Stimulated activated naive CD4-positive, alpha-beta T cell (primary cell): ENCODE measurements at regions not wholly inside any gene's neighbourhood (a gene's known extent, or its start where the extent isn't known, plus 50 kb on each side); places are given as distances from the start of the nearest gene placed in this dataset.

ENCODE experiments used
- DNase-seq, 6 experiments: peaks; one replicate each; lab custom pipeline; 2025; lab: John Stamatoyannopoulos, UW

- DNase-seq: no peak
Observed at GRCh38 chr20:50258790-50259483, 68.3 kb downstream of the CEBPB start.

- no peak for DNase-seq
Observed at GRCh38 chr20:50259705-50260478, 69.3 kb downstream of the CEBPB start.

- DNase-seq: no peak
Observed at GRCh38 chr20:50260479-50261221, 70.0 kb downstream of the CEBPB start.

GRCh38 chr20:50261471-50262212, 71.0 kb downstream of the CEBPB start:
- no peak for DNase-seq

GRCh38 chr20:50263831-50264230, 73.2 kb downstream of the CEBPB start:
- no peak for DNase-seq

GRCh38 chr20:50264534-50265145, 74.0 kb downstream of the CEBPB start:
- no peak for DNase-seq

- DNase-seq: no peak
Observed at GRCh38 chr20:50265245-50265946, 74.8 kb downstream of the CEBPB start.

- no peak for DNase-seq
Observed at GRCh38 chr20:50266293-50267040, 75.8 kb downstream of the CEBPB start.

- DNase-seq: no peak
Observed at GRCh38 chr20:50267041-50267865, 76.6 kb downstream of the CEBPB start.

- DNase-seq: no peak
Observed at GRCh38 chr20:50267866-50268219, 77.2 kb downstream of the CEBPB start.

GRCh38 chr20:50269091-50270033, 78.7 kb downstream of the CEBPB start:
- DNase-seq: no peak

- DNase-seq: no peak
Observed at GRCh38 chr20:50270034-50270395, 79.4 kb downstream of the CEBPB start.

GRCh38 chr20:50270569-50270968, 79.9 kb downstream of the CEBPB start:
- DNase-seq: no peak

GRCh38 chr20:50271176-50271575, 80.5 kb downstream of the CEBPB start:
- no peak for DNase-seq

- no peak for DNase-seq
Observed at GRCh38 chr20:50271612-50272011, 81.0 kb downstream of the CEBPB start.

- DNase-seq: no peak
Observed at GRCh38 chr20:50272030-50272723, 81.5 kb downstream of the CEBPB start.

GRCh38 chr20:50272724-50273446, 82.3 kb downstream of the CEBPB start:
- no peak for DNase-seq
